Endothelial cell of umbilical vein (primary cell): ENCODE measurements at regions not wholly inside any gene's neighbourhood (a gene's known extent, or its start where the extent isn't known, plus 50 kb on each side); places are given as distances from the start of the nearest gene placed in this dataset.

Experiments used
- BruUV-seq: library from RNA; stranded (reverse); fragments of 400-500 nt; replicated peaks from 2 replicates; lab custom pipeline; 2021; lab: Mats Ljungman, UMichigan
- CTCF ChIA-PET: fragments of 300-600, 350-600 bp; sonication (Branson Sonifier 250); formaldehyde crosslinking; loops from one replicate; lab custom pipeline; 2021; ENCODE audit warnings: antibody characterized with exemption, inconsistent platforms; lab: Charles Lee
- POLR2A ChIA-PET: fragments of 300-600, 350-600 bp; sonication (Branson Sonifier 250); formaldehyde crosslinking; loops from one replicate; lab custom pipeline; 2021; ENCODE audit warnings: antibody characterized with exemption, inconsistent platforms; lab: Charles Lee
- DNase-seq: peaks from one replicate; pipeline ENCODE4 v3.0.0-alpha.2; 2011; ENCODE audit warnings: low read depth, low spot score
- FAIRE-seq: peaks from 2 replicates; lab custom pipeline; 2011; peaks lifted over from hg19 to GRCh38; lab: Jason Lieb, UNC
- H2AFZ ChIP-seq: 2 replicates; pipeline ENCODE4 v1.6.0; 2012; ENCODE audit warnings: low read depth, low read length, control low read depth, inconsistent platforms
- H3K27ac ChIP-seq: 2 replicates; pipeline ENCODE4 v1.5.1; 2011; ENCODE audit warnings: low read depth, mild to moderate bottlenecking, control low read depth, low read length, moderate library complexity; ENCODE audit not compliant: insufficient read depth
- H3K27me3 ChIP-seq, 2 experiments: 2 replicates each; pipeline versions ENCODE4 v1.6.0 to v1.6.1; 2011; ENCODE audit warnings: low read length in 2 of 2, mixed read lengths in 1 of 2; ENCODE audit not compliant: control insufficient read depth in 2 of 2, insufficient read depth in 2 of 2
- H3K36me3 ChIP-seq, 2 experiments: 2 replicates in 1 of 2; 3 replicates in 1 of 2; pipeline ENCODE4 v1.5.1; 2011; ENCODE audit warnings: low read length in 2 of 2, mild to moderate bottlenecking in 1 of 2, moderate library complexity in 1 of 2; ENCODE audit not compliant: control insufficient read depth in 2 of 2, insufficient read depth in 2 of 2; ENCODE audit errors: extremely low read depth in 1 of 2
- H3K4me1 ChIP-seq: 3 replicates; pipeline ENCODE4 v1.5.1; 2011; ENCODE audit warnings: mild to moderate bottlenecking, low read length; ENCODE audit not compliant: control insufficient read depth, insufficient read depth; ENCODE audit errors: extremely low read depth
- H3K4me2 ChIP-seq: 2 replicates; pipeline ENCODE4 v1.6.1; 2011; ENCODE audit warnings: low read length, control low read depth, mixed read lengths; ENCODE audit not compliant: insufficient read depth
- H3K4me3 ChIP-seq, 3 experiments: fragments of 200-600 bp in 1 of 3; sonication (generic), shearing (Covaris generic) in 1 of 3; replicated peaks in 1 of 3; 2 replicates each; pipeline ENCODE4 v1.5.1; 2011 to 2016; ENCODE audit warnings: control low read depth in 3 of 3, low read length in 3 of 3, mild to moderate bottlenecking in 2 of 3, inconsistent platforms in 1 of 3, low read depth in 1 of 3, moderate library complexity in 1 of 3; ENCODE audit not compliant: insufficient read depth in 1 of 3
- H3K79me2 ChIP-seq: 2 replicates; pipeline ENCODE4 v1.6.0; 2012; ENCODE audit warnings: low read length, inconsistent platforms; ENCODE audit not compliant: control insufficient read depth, insufficient read depth
- H3K9ac ChIP-seq: replicated peaks from 2 replicates; pipeline ENCODE3; 2011; ENCODE audit warnings: low read length, control low read depth; ENCODE audit not compliant: insufficient read depth; ENCODE audit errors: extremely low read depth
- H3K9me1 ChIP-seq: replicated peaks from 3 replicates; pipeline ENCODE4 v1.6.0; 2011; ENCODE audit warnings: mild to moderate bottlenecking, low read length; ENCODE audit not compliant: control insufficient read depth, insufficient read depth; ENCODE audit errors: extremely low read depth
- H3K9me3 ChIP-seq: replicated peaks from 2 replicates; pipeline ENCODE4 v1.5.1; 2012; ENCODE audit warnings: low read length, inconsistent platforms; ENCODE audit not compliant: control insufficient read depth, insufficient read depth
- H4K20me1 ChIP-seq: replicated peaks from 2 replicates; pipeline ENCODE3; 2011; ENCODE audit warnings: mild to moderate bottlenecking, low read length; ENCODE audit not compliant: control insufficient read depth, insufficient read depth; ENCODE audit errors: extremely low read depth
- EZH2 ChIP-seq: IDR thresholded peaks from 2 replicates; pipeline ENCODE4 v1.6.1; 2012; ENCODE audit warnings: borderline replicate concordance, low read depth, mild to moderate bottlenecking, moderate library complexity, low read length, inconsistent platforms; ENCODE audit not compliant: severe bottlenecking
- FOS ChIP-seq: IDR thresholded peaks from 2 replicates; pipeline ENCODE4 v1.6.1; 2011; ENCODE audit warnings: mild to moderate bottlenecking, low read length, moderate library complexity, borderline replicate concordance; ENCODE audit not compliant: insufficient read depth
- GATA2 ChIP-seq: IDR thresholded peaks from 2 replicates; pipeline ENCODE4 v1.7.0; 2011; ENCODE audit warnings: low read depth, mild to moderate bottlenecking, moderate library complexity, mixed read lengths, low read length; ENCODE audit not compliant: insufficient read length, insufficient read depth
- JUN ChIP-seq: IDR thresholded peaks from 2 replicates; pipeline ENCODE4 v1.6.1; 2011; ENCODE audit warnings: borderline replicate concordance, low read depth; ENCODE audit not compliant: insufficient read length, insufficient read depth
- MYC ChIP-seq: IDR thresholded peaks from one replicate; pipeline ENCODE4 v1.6.1; 2011; ENCODE audit warnings: mild to moderate bottlenecking, low read depth, low read length
- POLR2A ChIP-seq: IDR thresholded peaks from 2 replicates; pipeline ENCODE4 v1.6.1; 2012; ENCODE audit warnings: low read depth, mild to moderate bottlenecking, control low read depth, low read length
- POLR2AphosphoS5 ChIP-seq: IDR thresholded peaks from 2 replicates; pipeline ENCODE4 v1.6.1; 2012; ENCODE audit warnings: low read depth, mild to moderate bottlenecking, control low read depth, low read length, moderate library complexity; ENCODE audit not compliant: insufficient read depth
- dilution Hi-C: fragments of 300-500 bp; cut with MboI; formaldehyde crosslinking; loops from one replicate; pipeline ENCODE4 v1.15.0; 2019; ENCODE audit warnings: low sequenced_read_pairs; ENCODE audit not compliant: extremely low pct_ligation_motif_present
- intact Hi-C: fragments of 100-400 bp; cut with micrococcal nuclease; formaldehyde crosslinking; loops from one replicate; pipeline ENCODE4 v1.10.0; 2022
- TF ChIP-seq, protein P1 (sequence below), 2 donors: IDR thresholded peaks; 1 replicate in 1 of 2; 2 replicates in 1 of 2; pipeline ENCODE4 v1.5.1; 2011; ENCODE audit warnings: low read length in 2 of 2, mild to moderate bottlenecking in 2 of 2, moderate library complexity in 2 of 2, control low read depth in 1 of 2, inconsistent platforms in 1 of 2, low read depth in 1 of 2; ENCODE audit not compliant: insufficient read depth in 1 of 2; ENCODE audit errors: extremely low read depth in 1 of 2
- TF ChIP-seq, protein P2 (sequence below): IDR thresholded peaks from 2 replicates; pipeline ENCODE4 v1.6.1; 2011; ENCODE audit not compliant: insufficient read depth, insufficient read length

DNA sequence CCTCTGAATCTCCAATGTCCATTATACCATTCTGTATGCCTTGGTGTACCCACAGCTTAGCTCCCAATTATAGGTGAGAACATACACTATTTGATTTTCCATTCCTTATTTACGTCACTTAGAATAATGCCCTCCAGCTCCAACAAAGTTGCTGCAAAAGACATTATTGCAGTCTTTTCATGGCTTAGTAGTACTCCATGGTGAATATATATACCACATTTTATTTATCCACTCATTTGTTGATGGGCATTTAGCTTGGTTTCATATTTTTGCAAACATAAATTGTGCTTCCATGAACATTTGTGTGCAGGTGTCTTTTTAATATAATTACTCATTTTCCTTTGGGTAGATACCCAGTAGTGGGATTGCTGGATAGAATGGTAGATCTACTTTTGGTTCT lies 374.1 kb upstream of the HTR1E start:
- ChIA-PET CTCF (no interaction called here), POLR2A (no interaction called here)
- no peaks in the 10 kb centered on the region for H3K9me3 ChIP-seq
- no peaks in the 10 kb centered on the region for H3K9me1 ChIP-seq
- intact Hi-C loops (no loop called here), dilution Hi-C loops (no loop called here)
- no peak overlapping the region for H3K4me2 ChIP-seq
- no peaks in the 10 kb centered on the region for H3K79me2 ChIP-seq
- TF ChIP-seq FOS, result no peak
- no peak for TF ChIP-seq GATA2
- TF ChIP-seq POLR2AphosphoS5, result no peak
- no peak for TF ChIP-seq JUN
- TF ChIP-seq, protein P1, sequence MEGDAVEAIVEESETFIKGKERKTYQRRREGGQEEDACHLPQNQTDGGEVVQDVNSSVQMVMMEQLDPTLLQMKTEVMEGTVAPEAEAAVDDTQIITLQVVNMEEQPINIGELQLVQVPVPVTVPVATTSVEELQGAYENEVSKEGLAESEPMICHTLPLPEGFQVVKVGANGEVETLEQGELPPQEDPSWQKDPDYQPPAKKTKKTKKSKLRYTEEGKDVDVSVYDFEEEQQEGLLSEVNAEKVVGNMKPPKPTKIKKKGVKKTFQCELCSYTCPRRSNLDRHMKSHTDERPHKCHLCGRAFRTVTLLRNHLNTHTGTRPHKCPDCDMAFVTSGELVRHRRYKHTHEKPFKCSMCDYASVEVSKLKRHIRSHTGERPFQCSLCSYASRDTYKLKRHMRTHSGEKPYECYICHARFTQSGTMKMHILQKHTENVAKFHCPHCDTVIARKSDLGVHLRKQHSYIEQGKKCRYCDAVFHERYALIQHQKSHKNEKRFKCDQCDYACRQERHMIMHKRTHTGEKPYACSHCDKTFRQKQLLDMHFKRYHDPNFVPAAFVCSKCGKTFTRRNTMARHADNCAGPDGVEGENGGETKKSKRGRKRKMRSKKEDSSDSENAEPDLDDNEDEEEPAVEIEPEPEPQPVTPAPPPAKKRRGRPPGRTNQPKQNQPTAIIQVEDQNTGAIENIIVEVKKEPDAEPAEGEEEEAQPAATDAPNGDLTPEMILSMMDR (IDR thresholded peaks at IDR 0.05; ENCODE audit: extremely low read depth in 1 of 2, insufficient read depth in 1 of 2, low read depth in 1 of 2, low read length in 2 of 2), result no peak
- TF ChIP-seq, protein P2, sequence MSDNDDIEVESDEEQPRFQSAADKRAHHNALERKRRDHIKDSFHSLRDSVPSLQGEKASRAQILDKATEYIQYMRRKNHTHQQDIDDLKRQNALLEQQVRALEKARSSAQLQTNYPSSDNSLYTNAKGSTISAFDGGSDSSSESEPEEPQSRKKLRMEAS, result no peak
- no peak for TF ChIP-seq MYC
- TF ChIP-seq POLR2A, result no peak
- no peak for TF ChIP-seq EZH2
- H3K27ac ChIP-seq, result no peak overlapping the region
- H4K20me1 ChIP-seq, result no peaks in the 10 kb centered on the region
- DNase-seq, result no peak
- no peaks in the 10 kb centered on the region for H3K27me3 ChIP-seq
- no peak overlapping the region for H3K4me3 ChIP-seq
- H3K9ac ChIP-seq, result no peak overlapping the region
- no peak overlapping the region for H2AFZ ChIP-seq
- H3K36me3 ChIP-seq, result no peaks in the 10 kb centered on the region
- FAIRE-seq, result no peak
- H3K4me1 ChIP-seq, result no peaks in the 10 kb centered on the region
- BruUV-seq, result no TSS peak
